Immature natural killer cell (primary cell): ENCODE measurements at regions not wholly inside any gene's neighbourhood (a gene's known extent, or its start where the extent isn't known, plus 50 kb on each side); places are given as distances from the start of the nearest gene placed in this dataset.

Experiments used
- DNase-seq, 3 donors: peaks; one replicate each; pipeline ENCODE4 v3.0.0; 2022; ENCODE audit warnings: mixed read lengths in 1 of 3
- H3K27ac Mint-ChIP-seq, 6 donors: one replicate each; pipeline ENCODE4 v1.8.0; 2020; ENCODE audit warnings: mixed read lengths in 6 of 6, mild to moderate bottlenecking in 5 of 6, inconsistent platforms in 4 of 6, moderate library complexity in 3 of 6
- H3K27me3 Mint-ChIP-seq, 3 donors: one replicate each; pipeline ENCODE4 v1.8.0; 2020 to 2021; ENCODE audit warnings: low read depth in 3 of 3, mild to moderate bottlenecking in 3 of 3, mixed read lengths in 3 of 3, moderate library complexity in 3 of 3, inconsistent platforms in 1 of 3
- H3K36me3 Mint-ChIP-seq, 3 donors: one replicate each; pipeline ENCODE4 v1.8.0; 2020; ENCODE audit warnings: mixed read lengths in 3 of 3, inconsistent platforms in 2 of 3, mild to moderate bottlenecking in 2 of 3
- H3K4me1 Mint-ChIP-seq, 2 donors: one replicate each; pipeline ENCODE4 v1.8.0; 2020; ENCODE audit warnings: inconsistent platforms in 2 of 2, mild to moderate bottlenecking in 2 of 2, mixed read lengths in 2 of 2, moderate library complexity in 1 of 2
- H3K4me3 Mint-ChIP-seq, 5 donors: one replicate each; pipeline ENCODE4 v1.8.0; 2020; ENCODE audit warnings: mild to moderate bottlenecking in 5 of 5, mixed read lengths in 5 of 5, inconsistent platforms in 3 of 5, moderate library complexity in 3 of 5
- H3K9me3 Mint-ChIP-seq, 6 donors: one replicate each; pipeline ENCODE4 v1.8.0; 2020; ENCODE audit warnings: mild to moderate bottlenecking in 6 of 6, mixed read lengths in 6 of 6, inconsistent platforms in 4 of 6, moderate library complexity in 3 of 6

- peaks cover 0 to 11% (median 3%) of the 10 kb centered on the region in 6 donors for H3K9me3 Mint-ChIP-seq
- DNase-seq: no peak
- no peak overlapping the region for H3K27ac Mint-ChIP-seq
- H3K4me1 Mint-ChIP-seq: no peaks in the 10 kb centered on the region
- H3K27me3 Mint-ChIP-seq: peaks cover 0 to 5% (median 2%) of the 10 kb centered on the region in 3 donors
- peaks cover 0 to 3% (median 0%) of the 10 kb centered on the region in 3 donors for H3K36me3 Mint-ChIP-seq
- no peak overlapping the region for H3K4me3 Mint-ChIP-seq
These were observed 67.3 kb upstream of the SPOPL start for GRCh38 chr2:138433995-138434951.

DNA sequence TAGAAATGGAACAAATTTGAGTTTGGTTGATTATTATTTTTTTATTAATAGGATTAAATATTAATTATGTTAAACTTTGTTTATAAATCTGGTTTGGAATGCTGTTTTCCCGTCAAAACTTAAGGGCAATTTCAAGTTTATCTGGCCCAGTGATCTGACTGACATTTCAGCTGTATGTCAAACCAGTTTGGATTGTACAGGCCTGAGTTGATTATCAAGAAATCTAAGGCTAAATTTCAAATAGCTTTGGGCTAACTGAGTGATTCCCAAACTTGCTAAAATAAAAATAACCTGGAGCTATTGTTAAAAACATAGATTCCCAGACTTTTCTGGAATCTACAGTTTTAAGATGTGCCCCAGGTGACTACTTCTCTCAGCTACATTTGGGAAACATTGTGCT, 65.9 kb upstream of the SPOPL start:
- Mint-ChIP-seq H3K27ac (no peak overlapping the region), H3K9me3 (peaks cover 0 to 7% (median 3%) of the 10 kb centered on the region in 6 donors), H3K4me1 (no peaks in the 10 kb centered on the region), H3K4me3 (no peak overlapping the region), H3K36me3 (no peaks in the 10 kb centered on the region), H3K27me3 (peaks cover 0 to 5% (median 2%) of the 10 kb centered on the region in 3 donors)
- DNase-seq: no peak

DNA sequence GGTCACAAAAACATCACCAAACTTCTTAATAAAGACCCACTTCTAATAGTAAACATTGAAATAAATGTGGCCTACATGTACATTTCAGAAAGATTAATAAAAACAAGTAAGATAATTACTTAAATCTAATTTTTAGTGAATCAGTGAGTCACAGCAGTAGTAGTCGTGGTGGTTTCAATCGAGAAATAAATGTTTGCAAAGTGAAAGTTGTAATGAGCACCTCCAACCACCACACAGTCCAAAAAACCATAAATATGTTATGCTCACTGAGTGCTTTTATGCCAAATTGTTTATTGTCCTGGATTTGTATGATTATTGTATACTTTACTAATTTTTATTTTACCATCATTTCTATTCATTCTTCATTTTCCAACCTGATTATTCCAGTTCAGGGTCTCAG, 61.8 kb upstream of the SPOPL start:
- Mint-ChIP-seq H3K4me3 (no peak overlapping the region), H3K27ac (no peak overlapping the region), H3K4me1 (no peaks in the 10 kb centered on the region), H3K36me3 (no peaks in the 10 kb centered on the region), H3K9me3 (peaks cover 0 to 11% (median 2%) of the 10 kb centered on the region in 6 donors), H3K27me3 (peaks cover 0 to 5% (median 2%) of the 10 kb centered on the region in 3 donors)
- no peak for DNase-seq

- no peaks in the 10 kb centered on the region for H3K4me1 Mint-ChIP-seq
- peaks cover 0 to 5% (median 2%) of the 10 kb centered on the region in 3 donors for H3K27me3 Mint-ChIP-seq
- H3K27ac Mint-ChIP-seq: no peak overlapping the region
- DNase-seq: no peak
- H3K36me3 Mint-ChIP-seq: no peaks in the 10 kb centered on the region
- H3K9me3 Mint-ChIP-seq: peaks cover 0 to 9% (median 2%) of the 10 kb centered on the region in 6 donors
- H3K4me3 Mint-ChIP-seq: no peak overlapping the region
These were observed 60.8 kb upstream of the SPOPL start for GRCh38 chr2:138440759-138441158.

DNA sequence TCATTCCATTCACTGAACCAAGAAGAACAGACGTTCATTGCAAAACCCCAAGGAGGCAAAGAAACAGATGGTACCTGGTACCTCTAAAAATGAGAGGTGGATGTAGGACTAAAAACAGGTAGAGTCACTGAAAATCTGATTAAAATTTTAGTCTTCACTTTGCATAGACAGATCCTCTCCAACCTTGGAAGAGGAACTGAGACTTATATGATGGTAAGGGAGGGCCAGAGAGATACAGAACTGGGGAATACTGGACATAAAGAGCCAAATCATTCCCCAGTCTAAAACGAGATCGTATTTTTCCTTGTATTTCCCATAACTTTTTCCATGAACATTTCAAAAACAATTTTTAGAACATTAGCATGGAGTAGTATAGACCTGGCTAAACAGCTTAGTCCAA, 59.7 kb upstream of the SPOPL start:
- Mint-ChIP-seq H3K4me3 (no peak overlapping the region), H3K9me3 (peaks cover 0 to 9% (median under 1%) of the 10 kb centered on the region in 6 donors), H3K36me3 (no peaks in the 10 kb centered on the region), H3K27me3 (peaks cover 0 to 5% (median 2%) of the 10 kb centered on the region in 3 donors), H3K4me1 (no peaks in the 10 kb centered on the region), H3K27ac (no peak overlapping the region)
- no peak for DNase-seq

GRCh38 chr2:138444411-138444810, 57.2 kb upstream of the SPOPL start:
- no peak for DNase-seq
- Mint-ChIP-seq H3K4me1 (no peaks in the 10 kb centered on the region), H3K27ac (no peak overlapping the region), H3K4me3 (no peak overlapping the region), H3K9me3 (peaks cover 0 to 9% (median 0%) of the 10 kb centered on the region in 6 donors), H3K27me3 (peaks cover 0 to 2% (median 0%) of the 10 kb centered on the region in 3 donors), H3K36me3 (no peaks in the 10 kb centered on the region)

DNA sequence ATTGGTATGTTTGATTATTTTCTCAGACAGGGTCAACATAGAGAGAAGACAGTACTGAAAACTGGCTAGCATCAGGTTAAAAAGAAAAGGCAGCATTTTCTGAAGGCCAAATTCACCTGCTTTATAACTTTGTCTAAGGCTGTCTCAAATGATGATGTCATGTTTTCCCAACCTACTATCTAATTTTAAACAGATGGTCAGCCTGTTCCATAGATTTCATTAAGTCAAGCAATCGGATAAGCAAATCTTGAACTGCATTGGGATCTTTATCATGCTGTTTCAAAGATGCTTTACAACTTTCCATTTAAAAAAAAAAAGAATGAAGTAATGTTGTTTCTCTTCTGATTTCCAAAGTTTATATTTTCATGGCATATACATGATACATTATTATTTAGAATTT, 56.3 kb upstream of the SPOPL start:
- no peak for DNase-seq
- no peak overlapping the region for H3K4me3 Mint-ChIP-seq
- H3K27me3 Mint-ChIP-seq: peaks cover 0 to 2% (median 0%) of the 10 kb centered on the region in 3 donors
- H3K36me3 Mint-ChIP-seq: no peaks in the 10 kb centered on the region
- H3K9me3 Mint-ChIP-seq: peaks cover 0 to 9% (median 0%) of the 10 kb centered on the region in 6 donors
- H3K27ac Mint-ChIP-seq: no peak overlapping the region
- no peaks in the 10 kb centered on the region for H3K4me1 Mint-ChIP-seq

DNA sequence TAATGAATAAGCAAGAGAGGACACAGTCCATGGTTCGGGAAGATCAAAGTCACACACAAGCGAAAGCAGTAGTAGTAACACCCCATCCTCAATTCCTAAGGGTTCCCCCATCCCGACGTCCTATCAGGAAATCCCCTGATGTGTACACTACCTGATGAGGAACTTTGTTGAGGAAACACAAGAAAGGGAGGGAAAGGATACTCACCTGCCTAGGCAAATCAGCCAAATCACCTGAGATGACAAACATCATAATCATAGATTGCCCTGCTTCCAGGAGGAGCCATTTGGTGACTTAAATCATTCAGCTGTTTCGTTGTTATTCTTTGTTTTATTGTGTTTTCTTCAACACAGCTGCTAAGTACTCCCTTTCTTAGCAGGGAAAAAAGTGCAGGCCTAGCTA, 55.5 kb upstream of the SPOPL start:
- Mint-ChIP-seq H3K4me3 (no peak overlapping the region), H3K36me3 (no peaks in the 10 kb centered on the region), H3K4me1 (no peaks in the 10 kb centered on the region), H3K27me3 (peaks cover 0 to 2% (median 0%) of the 10 kb centered on the region in 3 donors), H3K27ac (no peak overlapping the region), H3K9me3 (peaks cover 0 to 4% (median 0%) of the 10 kb centered on the region in 6 donors)
- DNase-seq: no peak

DNA sequence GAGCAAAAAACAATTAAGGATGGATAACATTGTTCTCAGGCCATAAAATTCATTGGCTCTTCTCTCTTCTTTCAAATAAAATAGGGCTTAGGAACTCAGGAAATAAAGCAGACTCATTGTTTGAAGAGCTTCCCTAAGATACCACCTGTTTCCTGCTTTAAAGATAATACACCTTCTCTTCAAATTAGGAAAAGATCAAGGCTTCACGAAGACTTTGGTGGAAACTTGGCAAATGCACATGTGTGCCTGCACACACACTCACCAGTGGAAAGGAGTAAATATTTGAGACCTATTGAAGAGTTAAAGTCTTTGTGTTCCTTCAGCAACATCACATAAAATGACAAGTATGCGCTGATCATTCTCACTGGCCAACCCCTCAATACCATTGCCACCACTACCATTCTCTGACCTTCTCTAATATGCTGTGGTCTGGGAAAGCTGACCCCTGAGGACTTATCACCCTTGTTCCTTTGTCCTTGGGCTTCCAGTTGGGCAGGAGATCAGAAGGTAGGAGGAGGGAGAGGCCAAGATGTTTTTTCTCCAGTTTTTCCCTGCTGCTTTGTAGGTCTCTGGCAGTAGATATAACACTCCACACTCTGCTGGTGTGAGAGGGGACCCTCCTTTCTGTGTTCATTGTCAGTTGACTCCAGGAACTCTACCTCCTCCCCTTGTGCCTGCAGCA, 53.5 kb upstream of the SPOPL start:
- Mint-ChIP-seq H3K36me3 (no peaks in the 10 kb centered on the region), H3K27me3 (no peaks in the 10 kb centered on the region), H3K4me1 (no peaks in the 10 kb centered on the region), H3K27ac (no peak overlapping the region), H3K9me3 (peaks cover 0 to 2% (median 0%) of the 10 kb centered on the region in 6 donors), H3K4me3 (no peak overlapping the region)
- DNase-seq: no peak
